Neural cell (in vitro differentiated cells): ENCODE measurements at regions not wholly inside any gene's neighbourhood (a gene's known extent, or its start where the extent isn't known, plus 50 kb on each side); places are given as distances from the start of the nearest gene placed in this dataset.

Experiments used
- CTCF ChIP-seq: fragments of 450-650 bp; IDR thresholded peaks from 2 replicates; pipeline ENCODE4 v1.5.1; 2014; ENCODE audit warnings: antibody characterized with exemption, mild to moderate bottlenecking, moderate library complexity; ENCODE audit not compliant: poor library complexity, severe bottlenecking
- EP300 ChIP-seq: fragments of 450-650 bp; conservative IDR thresholded peaks from 2 replicates; pipeline ENCODE4 v1.6.1; 2014; ENCODE audit warnings: antibody characterized with exemption, mild to moderate bottlenecking, moderate library complexity; ENCODE audit not compliant: poor library complexity, severe bottlenecking
- EZH2 ChIP-seq: fragments of 200-600, 300-800 bp; shearing (Covaris generic), sonication (generic); IDR thresholded peaks from 2 replicates; pipeline ENCODE4 v1.6.1; 2014; ENCODE audit warnings: antibody characterized with exemption, low read length, borderline replicate concordance, mild to moderate bottlenecking; ENCODE audit not compliant: insufficient read depth, poor library complexity, severe bottlenecking
- MXI1 ChIP-seq: fragments of 450-650 bp; conservative IDR thresholded peaks from 2 replicates; pipeline ENCODE4 v1.6.1; 2014; ENCODE audit warnings: antibody characterized with exemption, mild to moderate bottlenecking; ENCODE audit not compliant: poor library complexity, severe bottlenecking
- POLR2AphosphoS5 ChIP-seq: IDR thresholded peaks from 2 replicates; pipeline ENCODE4 v1.6.1; 2012
- SMC3 ChIP-seq: fragments of 450-650 bp; conservative IDR thresholded peaks from 2 replicates; pipeline ENCODE4 v1.6.1; 2014; ENCODE audit warnings: antibody characterized with exemption, mild to moderate bottlenecking, moderate library complexity; ENCODE audit not compliant: poor library complexity

GRCh38 chr5:110053824-110054223 lies 364.1 kb downstream of the MAN2A1 start:
- TF ChIP-seq EZH2 (no peak), POLR2AphosphoS5 (no peak), MXI1 (no peak), CTCF (no peak), SMC3 (no peak), EP300 (no peak)
